ENCODE measurements at regions not wholly inside any gene's neighbourhood (a gene's known extent, or its start where the extent isn't known, plus 50 kb on each side); places are given as distances from the start of the nearest gene placed in this dataset.

DNA sequence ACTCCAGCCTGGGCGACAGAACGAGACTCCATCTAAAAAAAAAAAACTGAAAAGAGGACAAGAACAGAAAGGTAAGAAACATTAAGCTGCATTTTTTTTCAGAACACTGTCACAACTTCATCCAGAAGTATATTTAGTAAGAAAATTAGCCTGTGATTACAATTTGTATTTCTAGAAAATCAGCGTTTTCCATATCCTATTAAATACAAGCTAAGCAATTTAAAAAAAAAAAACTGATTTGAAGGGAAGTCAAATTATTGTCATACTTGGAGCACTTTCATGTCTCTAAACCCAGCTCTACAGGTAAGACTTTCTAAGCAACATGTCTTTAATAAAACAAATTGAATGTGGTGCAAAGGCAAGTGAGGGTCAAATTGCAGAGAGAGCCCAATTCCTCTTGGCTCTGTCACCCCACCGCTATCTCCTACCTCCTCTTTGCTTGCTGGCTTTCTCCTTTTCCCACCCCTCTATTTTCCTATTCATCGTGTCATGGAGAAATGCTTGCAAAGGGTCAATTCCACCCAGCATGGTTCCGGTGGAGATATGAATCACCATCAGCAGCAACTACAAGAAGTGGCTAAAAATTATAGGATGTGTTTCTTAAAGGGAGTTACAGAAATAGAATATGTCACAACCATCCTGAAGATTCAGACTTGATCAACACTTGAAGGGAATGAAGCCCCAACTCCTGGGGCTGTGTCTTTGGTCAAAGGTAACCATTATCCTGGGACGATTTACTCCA lies 68.4 kb upstream of the BCL11A start:
- no peak for TF ChIP-seq POLR2AphosphoS5 (IDR thresholded peaks at IDR 0.05; ENCODE audit: low read depth, low read length)
- no peak for TF ChIP-seq POLR2A (IDR thresholded peaks at IDR 0.05; ENCODE audit: low read depth, low read length)
- no peak for TF ChIP-seq TAF1 (IDR thresholded peaks at IDR 0.05; ENCODE audit: borderline replicate concordance, low read depth, low read length)
